SH-SY5Y (cell line): ENCODE measurements at regions not wholly inside any gene's neighbourhood (a gene's known extent, or its start where the extent isn't known, plus 50 kb on each side); places are given as distances from the start of the nearest gene placed in this dataset.

Source experiments
- GATA2 ChIP-seq: IDR thresholded peaks from 2 replicates; pipeline ENCODE4 v1.6.1; 2011; ENCODE audit warnings: mild to moderate bottlenecking, low read depth, low read length
- GATA3 ChIP-seq: IDR thresholded peaks from 2 replicates; pipeline ENCODE4 v1.6.1; 2011; ENCODE audit warnings: low read depth, mild to moderate bottlenecking, low read length, moderate library complexity

DNA sequence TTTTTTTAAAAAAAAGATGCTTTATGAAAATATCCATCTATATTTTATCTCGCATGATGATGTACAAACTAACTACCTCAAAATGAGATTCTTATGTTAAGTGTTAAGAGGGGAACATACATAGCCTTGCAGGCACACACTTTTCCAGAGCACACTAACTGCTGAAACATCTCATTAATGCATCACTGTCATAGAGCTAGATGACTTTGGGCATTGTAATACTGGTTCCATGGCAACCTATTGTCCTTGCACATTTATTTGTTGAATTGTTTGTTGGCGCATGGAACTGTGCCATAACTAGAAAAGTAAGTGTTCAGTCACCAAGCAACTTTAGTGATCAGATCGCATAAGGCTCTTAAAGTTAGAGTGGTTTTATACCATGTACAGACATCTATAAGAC, 348.3 kb downstream of the GALC start:
- TF ChIP-seq GATA2: no peak
- no peak for TF ChIP-seq GATA3
